GM18907 (cell line): ENCODE measurements at regions not wholly inside any gene's neighbourhood (a gene's known extent, or its start where the extent isn't known, plus 50 kb on each side); places are given as distances from the start of the nearest gene placed in this dataset.

Source experiments
- ATAC-seq: cut with Tn5 transposase; IDR thresholded peaks from one replicate; pipeline ENCODE4 v1.9.1; 2021; ENCODE audit warnings: mild to moderate bottlenecking, moderate library complexity; ENCODE audit not compliant: unreplicated experiment

GRCh38 chr1:217224201-217224600, 406.7 kb downstream of the GPATCH2 start:
- ATAC-seq, result no peak

GRCh38 chr1:217214551-217214950, 416.3 kb downstream of the GPATCH2 start:
- no peak for ATAC-seq

GRCh38 chr1:217211486-217211885, 419.4 kb downstream of the GPATCH2 start:
- peak; percentile 55 for ATAC-seq

GRCh38 chr1:217205578-217205977, 425.3 kb downstream of the GPATCH2 start:
- ATAC-seq, result no peak

GRCh38 chr1:217196616-217197015, 434.3 kb downstream of the GPATCH2 start:
- ATAC-seq, result no peak

- no peak for ATAC-seq
Observed at GRCh38 chr1:217193151-217193550, 437.7 kb downstream of the GPATCH2 start.

GRCh38 chr1:217191441-217191840, 439.4 kb downstream of the GPATCH2 start:
- ATAC-seq, result no peak

GRCh38 chr1:217190359-217190758, 440.5 kb downstream of the GPATCH2 start:
- ATAC-seq, result no peak

- no peak for ATAC-seq
Observed at GRCh38 chr1:217189362-217189761, 441.5 kb downstream of the GPATCH2 start.

- no peak for ATAC-seq
Observed at GRCh38 chr1:217188280-217189237, 442.3 kb downstream of the GPATCH2 start.

- ATAC-seq, result no peak
Observed at GRCh38 chr1:217186664-217187063, 444.2 kb downstream of the GPATCH2 start.

- ATAC-seq, result no peak
Observed at GRCh38 chr1:217184854-217185253, 446.0 kb downstream of the GPATCH2 start.

GRCh38 chr1:217182992-217183391, 447.9 kb downstream of the GPATCH2 start:
- ATAC-seq, result no peak

- ATAC-seq, result no peak
Observed at GRCh38 chr1:217181756-217182155, 449.1 kb downstream of the GPATCH2 start.

- no peak for ATAC-seq
Observed at GRCh38 chr1:217181176-217181746, 449.6 kb downstream of the GPATCH2 start.

- ATAC-seq, result no peak
Observed at GRCh38 chr1:217180443-217180842, 450.4 kb downstream of the GPATCH2 start.

GRCh38 chr1:217164403-217164802, 441.2 kb upstream of the ESRRG start:
- ATAC-seq, result no peak

GRCh38 chr1:217153361-217153760, 430.1 kb upstream of the ESRRG start:
- no peak for ATAC-seq

GRCh38 chr1:217150366-217150765, 427.1 kb upstream of the ESRRG start:
- no peak for ATAC-seq

- no peak for ATAC-seq
Observed at GRCh38 chr1:217149791-217150190, 426.6 kb upstream of the ESRRG start.

GRCh38 chr1:217141711-217142110, 418.5 kb upstream of the ESRRG start:
- no peak for ATAC-seq
